ENCODE measurements at regions not wholly inside any gene's neighbourhood (a gene's known extent, or its start where the extent isn't known, plus 50 kb on each side); places are given as distances from the start of the nearest gene placed in this dataset.
"Not testable (repeated sequence)": the region's sequence is repeated elsewhere in the genome, so short reads cannot be mapped to it uniquely, and the experiment has no call there.

DNA sequence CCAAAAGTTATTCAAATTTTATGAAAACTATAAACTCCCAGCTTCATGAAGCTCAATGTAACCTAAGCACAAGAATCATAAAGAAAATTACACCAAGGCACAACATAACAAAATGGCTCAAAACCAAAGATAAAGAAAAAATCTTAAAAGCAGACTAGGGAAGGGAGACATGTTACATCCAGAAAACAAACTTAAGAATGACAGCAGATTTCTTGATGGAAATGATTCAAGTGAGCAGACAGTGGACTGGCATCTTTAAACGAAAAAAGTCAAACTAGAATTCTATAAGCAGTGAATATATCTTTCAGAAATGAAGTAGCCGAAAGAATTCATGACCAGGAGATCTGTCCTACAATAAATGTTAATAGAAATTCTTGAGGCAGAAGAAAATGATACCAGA, 75.6 kb downstream of the SHANK2 start:
- no peak overlapping the region for H3K4me3 ChIP-seq (ENCODE audit: low read depth, low read length)
- TF ChIP-seq, protein P1, sequence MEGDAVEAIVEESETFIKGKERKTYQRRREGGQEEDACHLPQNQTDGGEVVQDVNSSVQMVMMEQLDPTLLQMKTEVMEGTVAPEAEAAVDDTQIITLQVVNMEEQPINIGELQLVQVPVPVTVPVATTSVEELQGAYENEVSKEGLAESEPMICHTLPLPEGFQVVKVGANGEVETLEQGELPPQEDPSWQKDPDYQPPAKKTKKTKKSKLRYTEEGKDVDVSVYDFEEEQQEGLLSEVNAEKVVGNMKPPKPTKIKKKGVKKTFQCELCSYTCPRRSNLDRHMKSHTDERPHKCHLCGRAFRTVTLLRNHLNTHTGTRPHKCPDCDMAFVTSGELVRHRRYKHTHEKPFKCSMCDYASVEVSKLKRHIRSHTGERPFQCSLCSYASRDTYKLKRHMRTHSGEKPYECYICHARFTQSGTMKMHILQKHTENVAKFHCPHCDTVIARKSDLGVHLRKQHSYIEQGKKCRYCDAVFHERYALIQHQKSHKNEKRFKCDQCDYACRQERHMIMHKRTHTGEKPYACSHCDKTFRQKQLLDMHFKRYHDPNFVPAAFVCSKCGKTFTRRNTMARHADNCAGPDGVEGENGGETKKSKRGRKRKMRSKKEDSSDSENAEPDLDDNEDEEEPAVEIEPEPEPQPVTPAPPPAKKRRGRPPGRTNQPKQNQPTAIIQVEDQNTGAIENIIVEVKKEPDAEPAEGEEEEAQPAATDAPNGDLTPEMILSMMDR (IDR thresholded peaks at IDR 0.05; ENCODE audit: insufficient read depth, low read depth, low read length): no peak
- no peak for DNase-seq (ENCODE audit: low read depth)

DNA sequence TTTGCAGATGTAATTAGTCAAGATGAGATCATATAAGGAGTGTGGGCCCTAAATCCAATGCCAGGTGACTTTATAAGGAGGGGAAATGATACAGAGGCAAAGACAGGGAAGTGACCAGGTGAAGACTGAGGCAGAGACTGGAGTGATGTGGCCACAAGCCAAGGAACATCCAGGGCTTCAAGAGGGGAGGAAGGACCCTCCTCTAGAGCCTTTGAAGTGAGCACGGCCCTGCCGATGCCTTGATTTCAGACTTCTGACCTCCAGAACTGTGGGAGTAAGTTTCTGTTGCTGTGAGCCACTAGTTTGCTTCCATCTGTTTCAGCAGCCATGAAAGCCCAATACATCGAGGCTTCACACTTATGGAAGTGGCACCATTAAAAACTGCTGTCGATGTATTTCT, 78.7 kb downstream of the SHANK2 start:
- TF ChIP-seq, protein P1 (IDR thresholded peaks at IDR 0.05; ENCODE audit: insufficient read depth, low read depth, low read length): no peak
- no peak overlapping the region for H3K4me3 ChIP-seq (ENCODE audit: low read depth, low read length)
- no peak for DNase-seq (ENCODE audit: low read depth)

DNA sequence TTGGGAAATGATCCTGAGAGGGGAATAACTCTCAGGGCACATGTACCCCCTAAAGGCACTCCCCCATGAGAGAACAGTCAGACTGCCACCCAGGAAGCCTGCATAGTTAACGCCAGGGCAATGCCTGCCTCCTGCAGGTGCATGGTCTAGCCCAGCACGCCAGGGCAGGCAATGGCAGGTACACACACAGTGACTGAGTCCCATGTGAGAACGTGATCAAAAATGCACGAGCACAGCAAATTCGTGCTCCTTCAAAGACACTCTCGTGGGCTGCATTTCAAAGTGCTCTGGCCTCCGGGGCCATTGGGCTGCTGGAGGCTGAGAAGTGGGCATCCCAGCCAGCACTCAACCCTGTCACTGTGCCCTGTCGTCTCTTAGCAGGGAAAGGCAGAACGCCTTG, 79.7 kb downstream of the SHANK2 start:
- TF ChIP-seq, protein P1 (IDR thresholded peaks at IDR 0.05; ENCODE audit: insufficient read depth, low read depth, low read length): no peak
- H3K4me3 ChIP-seq (ENCODE audit: low read depth, low read length): no peak overlapping the region
- DNase-seq (ENCODE audit: low read depth): no peak

- no peak for DNase-seq (ENCODE audit: low read depth)
- H3K4me3 ChIP-seq (ENCODE audit: low read depth, low read length): no peak overlapping the region
- TF ChIP-seq, protein P1 (IDR thresholded peaks at IDR 0.05; ENCODE audit: insufficient read depth, low read depth, low read length): no peak
These were observed 80.8 kb downstream of the SHANK2 start for GRCh38 chr11:71171576-71171975.

DNA sequence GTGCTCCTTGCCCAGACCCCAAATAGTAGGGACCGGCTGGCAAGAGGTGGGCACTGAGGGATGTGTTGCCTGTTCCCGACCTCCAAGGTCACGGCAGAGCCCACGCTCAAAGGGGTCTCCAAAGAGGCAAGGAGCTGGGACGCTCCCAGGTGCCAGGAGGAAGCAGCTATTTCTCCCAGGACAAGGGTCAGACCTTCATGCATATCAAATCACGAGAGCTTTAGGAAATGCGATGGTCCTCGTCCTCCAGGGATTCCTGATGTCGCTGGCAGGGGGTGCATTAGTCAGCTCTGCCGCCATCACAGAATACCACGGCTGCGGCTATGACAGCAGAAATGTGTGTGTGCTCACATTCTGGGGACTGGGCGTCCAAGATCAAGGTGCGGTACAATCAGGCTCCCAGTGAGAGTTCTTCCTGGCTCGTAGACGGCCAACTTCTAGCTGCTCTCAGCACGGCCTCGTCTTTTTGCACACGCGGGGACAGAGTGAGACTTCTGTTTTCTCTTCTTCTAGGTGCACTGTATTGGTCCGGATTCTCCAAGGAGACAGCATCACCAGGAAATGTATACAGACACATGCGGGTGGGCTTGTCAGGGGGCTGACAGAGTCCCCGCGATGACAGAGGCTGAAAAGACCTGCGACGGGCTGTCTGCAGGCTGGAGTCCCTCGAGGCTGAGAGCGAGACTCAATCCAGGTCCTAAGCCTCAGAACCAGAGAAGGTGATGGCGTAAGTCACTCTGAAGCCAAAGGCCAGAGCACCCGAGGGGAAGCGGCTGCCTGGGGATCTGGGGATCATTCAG, 81.6 kb downstream of the SHANK2 start:
- TF ChIP-seq, protein P1 (IDR thresholded peaks at IDR 0.05; ENCODE audit: insufficient read depth, low read depth, low read length): no peak
- H3K4me3 ChIP-seq (ENCODE audit: low read depth, low read length): no peak overlapping the region
- DNase-seq (ENCODE audit: low read depth): no peak

DNA sequence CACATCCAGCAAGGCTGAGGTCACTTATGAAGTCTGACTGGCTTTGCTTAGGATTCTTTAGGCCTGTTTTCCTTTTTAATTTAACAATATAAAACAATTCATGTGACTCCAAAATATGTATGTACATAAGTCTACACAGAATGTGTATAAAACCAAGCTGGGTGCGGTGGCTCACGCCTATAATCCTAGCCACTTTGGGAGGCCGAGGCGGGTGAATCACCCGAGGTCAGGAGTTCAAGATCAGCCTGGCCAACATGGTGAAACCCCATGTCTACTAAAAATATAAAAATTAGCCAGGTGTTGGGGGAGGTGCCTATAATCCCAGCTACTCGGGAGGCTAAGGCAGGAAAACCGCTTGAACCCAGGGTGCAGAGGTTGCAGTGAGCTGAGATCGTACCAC, 83.1 kb downstream of the SHANK2 start:
- no peak overlapping the region for H3K4me3 ChIP-seq (ENCODE audit: low read depth, low read length)
- TF ChIP-seq, protein P1 (IDR thresholded peaks at IDR 0.05; ENCODE audit: insufficient read depth, low read depth, low read length): no peak
- no peak for DNase-seq (ENCODE audit: low read depth)

DNA sequence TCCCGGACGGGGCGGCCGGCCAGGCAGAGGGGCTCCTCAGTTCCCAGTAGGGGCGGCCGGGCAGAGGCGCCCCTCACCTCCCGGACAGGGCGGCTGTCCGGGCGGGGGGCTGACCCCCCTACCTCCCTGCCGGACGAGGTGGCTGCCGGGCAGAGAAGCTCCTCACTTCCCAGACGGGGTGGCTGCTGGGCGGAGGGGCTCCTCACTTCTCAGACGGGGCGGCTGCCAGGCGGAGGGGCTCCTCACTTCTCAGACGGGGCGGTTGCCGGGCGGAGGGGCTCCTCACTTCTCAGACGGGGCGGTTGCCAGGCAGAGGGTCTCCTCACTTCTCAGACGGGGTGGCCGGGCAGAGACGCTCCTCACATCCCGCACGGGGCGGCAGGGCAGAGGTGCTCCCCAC, 84.6 kb downstream of the SHANK2 start:
- not testable (repeated sequence) for H3K4me3 ChIP-seq (ENCODE audit: low read depth, low read length); DNase-seq (ENCODE audit: low read depth)

Measured in fibroblast of villous mesenchyme (primary cell).